NCI-H146 treated with DMSO at 0.1 percent for 48 hours (cell line): ENCODE measurements at regions not wholly inside any gene's neighbourhood (a gene's known extent, or its start where the extent isn't known, plus 50 kb on each side); places are given as distances from the start of the nearest gene placed in this dataset.

Experiments used
- DNase-seq: peaks from one replicate; lab custom pipeline; 2025; ENCODE audit not compliant: unreplicated experiment; lab: John Stamatoyannopoulos, UW

DNA sequence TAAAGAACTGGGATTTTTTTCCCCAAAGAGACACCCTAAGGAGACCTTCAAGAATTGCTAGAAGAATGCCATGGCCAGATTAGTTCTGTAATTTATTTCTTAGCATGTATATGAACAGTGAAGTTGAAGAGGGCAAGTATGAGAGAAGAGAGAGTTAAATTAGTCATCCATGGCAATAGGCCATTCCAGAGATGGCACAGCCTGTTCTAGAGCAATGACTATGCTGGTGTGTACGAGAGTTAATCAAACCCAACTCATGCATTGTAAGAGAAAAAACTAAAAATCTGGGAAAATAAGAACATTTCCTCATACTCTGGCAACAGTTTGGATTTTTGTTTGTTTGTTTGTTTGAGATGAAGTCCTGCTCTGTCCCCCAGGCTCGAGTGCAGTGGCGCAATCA is 112.1 kb upstream of the PIK3C3 start:
- DNase-seq, result no peak

DNA sequence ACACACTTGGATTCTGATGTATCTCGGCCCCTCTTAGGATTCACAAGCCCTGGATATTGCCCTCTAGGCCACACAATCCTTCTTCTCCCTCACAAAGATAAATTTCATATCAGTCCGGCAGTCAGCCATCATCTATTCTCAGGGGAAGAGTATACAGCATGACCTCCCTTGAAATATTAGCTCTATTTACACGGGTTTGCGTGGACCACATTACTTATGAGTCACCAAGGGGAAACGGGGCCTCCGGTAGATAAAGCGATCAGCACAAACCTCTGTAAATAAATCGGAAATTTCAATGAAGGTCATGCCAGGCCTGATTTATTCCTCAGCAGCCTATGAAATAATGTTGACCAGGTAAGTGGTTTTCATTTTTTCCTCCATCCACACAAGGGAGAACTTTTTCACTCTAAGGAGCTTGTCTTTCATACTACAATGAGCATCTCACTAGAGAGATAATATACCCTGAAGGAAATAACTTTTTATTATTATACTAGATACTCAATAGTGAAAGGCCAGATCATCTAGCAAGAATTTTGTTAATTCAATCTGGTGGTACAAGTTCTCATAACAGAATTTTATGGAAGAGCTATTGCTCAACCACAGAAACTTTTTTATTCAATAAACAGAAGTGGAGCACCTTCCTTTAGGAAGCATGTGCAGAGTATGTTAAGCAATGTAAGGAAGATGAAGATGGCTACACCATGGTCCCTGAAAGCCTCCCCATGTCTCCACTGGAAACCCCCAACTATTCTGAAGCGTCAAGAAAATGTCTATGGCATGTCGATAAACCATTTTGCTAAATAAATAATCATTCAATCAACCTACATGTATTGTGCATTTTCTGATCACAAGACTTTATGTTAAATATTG is 125.2 kb upstream of the PIK3C3 start:
- peak; percentile 16 for DNase-seq

DNA sequence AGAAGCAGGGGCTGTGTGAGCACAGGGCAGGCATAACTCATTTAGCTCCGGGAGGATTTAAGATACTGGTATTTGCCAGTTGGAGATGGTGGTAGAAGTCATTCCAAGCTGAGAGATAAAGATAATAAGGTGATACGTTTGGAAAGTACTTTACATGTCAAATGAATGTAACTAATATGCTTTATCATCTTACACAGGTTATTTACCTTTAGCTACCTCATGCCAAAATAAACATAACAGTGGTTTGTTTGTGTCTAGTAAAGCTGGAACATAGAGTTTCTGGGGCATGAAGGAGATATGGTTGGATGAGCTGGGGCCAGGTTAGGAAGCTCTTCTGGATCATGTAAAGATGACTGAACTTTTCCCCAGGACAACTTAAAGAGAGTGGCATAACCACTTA is 126.9 kb upstream of the PIK3C3 start:
- DNase-seq, result peak; percentile 73

DNA sequence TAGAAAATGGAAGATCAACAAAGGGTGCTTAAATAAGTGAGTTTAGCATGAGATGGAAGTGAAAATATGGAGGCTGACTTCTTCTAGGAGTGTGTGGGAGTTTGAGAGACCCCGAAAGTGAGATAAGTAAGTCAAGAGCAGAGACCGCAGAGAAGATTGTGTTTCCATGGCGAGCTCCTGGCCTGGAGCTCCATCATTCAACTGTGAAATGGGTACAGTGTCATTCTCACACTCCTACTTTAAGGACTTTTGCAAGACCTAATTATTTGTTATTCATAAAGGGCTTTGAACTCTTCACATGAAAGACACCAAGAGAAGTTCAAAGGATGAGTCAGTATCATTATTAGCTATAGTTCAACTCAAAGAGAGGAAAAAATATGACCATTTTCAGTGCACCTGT is 134.2 kb upstream of the PIK3C3 start:
- DNase-seq, result no peak

DNA sequence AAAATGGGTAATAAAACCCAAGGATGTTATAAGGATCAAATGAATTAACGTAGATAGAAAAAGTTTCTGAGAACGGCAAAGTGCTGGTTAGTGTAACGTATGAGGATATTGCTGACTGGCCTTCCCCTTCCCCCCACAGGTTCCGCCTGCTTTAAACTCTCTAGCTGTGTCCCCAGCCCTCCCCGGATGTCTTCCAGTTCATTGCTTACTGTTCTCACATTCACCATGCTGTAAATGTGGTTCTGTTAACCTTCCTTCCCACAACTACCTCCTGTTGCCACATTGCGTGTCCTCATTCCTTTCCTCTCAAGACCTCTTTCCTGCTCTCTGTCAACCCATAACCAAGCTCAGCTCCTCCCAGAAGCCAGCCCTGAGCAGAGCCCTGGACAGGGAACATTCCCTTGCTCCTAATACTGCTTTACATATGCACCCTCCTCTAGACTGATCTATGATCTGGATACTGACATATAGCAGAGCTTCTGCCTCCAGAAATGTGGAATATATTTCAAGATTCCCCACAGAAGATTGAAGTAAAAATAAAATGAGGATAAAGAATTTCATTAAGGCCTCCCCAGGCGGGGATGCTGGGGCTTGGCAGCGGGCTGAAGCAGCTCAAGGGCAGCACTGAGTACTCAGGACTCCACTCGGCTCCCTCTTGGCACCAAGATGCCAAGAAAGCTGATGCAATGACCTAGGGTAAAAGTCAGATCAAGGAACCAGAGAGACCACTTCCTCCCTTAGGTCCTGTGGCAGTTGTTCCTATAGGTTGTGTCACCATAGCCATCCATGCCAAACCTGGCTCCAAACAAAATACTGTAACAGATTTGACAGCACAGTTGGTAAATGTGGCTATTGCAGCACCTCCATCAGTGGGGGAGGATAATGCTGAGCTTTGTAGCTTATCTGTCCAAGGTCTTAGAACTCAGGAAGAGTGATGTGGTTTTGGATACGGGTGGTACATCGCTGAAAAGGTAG is 136.4 kb upstream of the PIK3C3 start:
- no peak for DNase-seq

DNA sequence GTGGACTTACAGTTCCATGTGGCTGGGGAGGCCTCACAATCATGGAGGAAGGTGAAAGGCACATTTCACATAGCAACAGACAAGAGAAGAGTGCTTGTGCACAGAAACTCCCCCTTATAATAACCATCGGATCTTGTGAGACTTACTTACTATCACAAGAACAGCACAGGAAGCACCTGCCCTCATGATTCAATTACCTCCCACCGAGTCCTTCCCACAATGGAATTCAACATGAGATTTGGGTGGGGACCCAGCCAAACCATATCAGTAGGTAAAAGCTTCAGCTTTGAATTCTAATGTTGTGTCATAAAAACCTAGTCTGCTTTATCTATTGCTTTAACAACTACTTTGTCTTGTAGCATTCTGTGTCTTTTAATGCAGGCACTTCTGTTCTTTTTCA is 140.4 kb upstream of the PIK3C3 start:
- no peak for DNase-seq

DNA sequence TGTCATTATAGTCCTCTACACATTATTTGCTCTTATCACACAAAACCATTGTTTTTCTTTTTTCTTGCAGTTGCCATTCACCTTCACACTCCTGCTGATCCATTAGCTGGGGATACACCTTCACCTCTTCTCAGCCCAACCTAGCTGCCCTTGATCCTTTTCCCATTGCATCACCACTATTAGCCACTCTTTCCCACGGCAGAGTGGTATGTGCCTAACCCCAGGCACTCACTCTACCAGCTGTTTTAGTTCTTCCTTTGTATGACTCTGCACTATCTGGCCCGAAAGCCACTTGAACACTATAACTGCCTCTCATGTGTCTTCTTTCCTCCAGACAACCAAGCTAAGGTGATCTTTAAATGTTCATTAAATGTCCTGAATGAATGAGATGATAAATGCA is 145.4 kb upstream of the PIK3C3 start:
- peak; percentile 17 for DNase-seq

DNA sequence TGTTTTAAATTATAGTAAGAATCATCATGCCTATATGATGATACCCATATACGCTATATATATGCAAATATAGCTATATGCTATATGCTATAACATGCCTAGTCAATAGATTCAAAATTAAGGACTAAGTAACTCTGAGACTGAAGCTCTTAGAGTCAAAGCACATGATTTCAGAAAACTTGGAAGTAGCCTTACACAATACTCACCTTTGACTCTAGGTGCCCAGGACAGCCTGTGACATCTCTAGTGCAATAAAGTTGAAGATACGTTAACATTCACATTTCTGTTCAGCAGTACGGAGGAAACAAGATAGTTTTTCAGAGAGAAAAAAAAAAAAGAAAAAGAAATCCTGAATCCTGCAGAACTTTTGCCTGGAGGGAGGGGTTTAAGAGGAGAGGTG is 149.7 kb upstream of the PIK3C3 start:
- no peak for DNase-seq

DNA sequence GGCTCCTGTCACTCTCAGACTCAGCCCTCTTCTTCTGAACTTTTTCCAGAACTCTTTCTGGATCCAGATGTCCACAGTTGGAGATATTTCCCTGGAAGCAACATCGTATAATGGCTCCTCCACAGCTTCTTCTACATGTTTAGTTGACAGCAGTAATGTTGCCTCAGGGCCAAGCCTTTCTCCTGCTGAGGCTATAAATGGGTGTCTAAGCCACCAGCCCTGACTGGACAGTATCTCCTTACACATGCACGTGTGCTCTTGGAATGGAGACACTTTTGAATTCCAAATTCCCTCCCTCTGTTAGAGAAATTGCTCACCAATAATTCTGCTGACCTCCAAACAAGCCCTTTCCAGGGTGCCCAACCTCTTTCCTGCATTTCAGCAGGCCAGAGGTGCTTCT is 156.2 kb upstream of the PIK3C3 start:
- peak; percentile 28 for DNase-seq

DNA sequence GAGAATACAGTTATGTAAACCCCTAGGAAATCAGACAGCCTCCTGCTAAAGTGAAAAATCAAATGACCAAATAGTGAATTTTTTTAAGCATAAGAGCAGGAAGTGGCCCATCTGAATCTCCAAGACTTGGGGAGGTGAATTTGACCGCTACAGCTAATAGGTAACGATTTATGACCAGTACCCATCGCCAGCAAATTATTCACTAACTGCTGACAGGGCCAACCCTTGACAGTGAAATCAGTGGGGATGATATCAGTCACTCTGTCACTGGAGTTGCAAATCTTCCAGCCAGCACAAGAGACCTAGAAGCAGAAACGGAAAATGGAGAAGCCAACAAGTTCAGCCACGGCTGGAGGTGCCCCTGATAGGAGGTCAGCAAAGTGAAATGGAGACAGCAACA is 164.3 kb upstream of the PIK3C3 start:
- no peak for DNase-seq

DNA sequence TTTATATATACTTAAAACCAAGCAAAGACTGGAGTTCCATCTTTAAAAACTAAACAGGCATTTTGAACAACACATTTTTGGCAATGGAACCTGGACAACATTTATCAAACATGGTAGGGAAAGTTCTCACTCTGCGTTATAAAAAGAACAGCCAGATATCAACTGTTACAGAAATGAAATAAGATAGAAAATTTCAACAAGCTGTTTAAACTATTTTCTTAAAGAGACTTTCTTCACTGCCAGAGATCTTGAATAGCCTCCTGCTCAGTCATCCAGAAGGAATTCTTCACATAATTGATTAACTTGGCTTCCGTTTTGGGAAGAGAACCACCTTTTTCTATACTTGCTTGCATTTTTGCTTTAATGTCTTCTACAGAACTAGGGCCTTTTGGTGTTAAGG is 166.0 kb upstream of the PIK3C3 start:
- no peak for DNase-seq

DNA sequence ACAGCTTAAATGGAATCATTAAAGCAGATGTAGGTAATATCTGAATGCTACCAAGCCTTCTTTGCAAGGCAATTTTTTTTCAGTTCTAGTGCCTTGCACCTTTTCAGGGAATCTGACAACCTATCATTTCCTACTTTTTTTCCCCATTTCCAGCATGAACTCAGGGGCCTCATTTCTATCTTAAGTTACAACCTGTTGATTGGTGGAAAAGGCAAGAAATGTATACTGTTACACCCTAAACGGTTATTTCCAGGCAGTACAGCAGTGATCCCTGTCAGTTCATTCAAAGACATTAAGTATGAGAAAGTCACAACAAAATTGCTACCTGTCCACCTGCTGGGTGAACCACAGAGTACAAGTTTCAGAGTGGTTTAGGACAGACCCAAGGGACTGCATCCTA is 171.2 kb upstream of the PIK3C3 start:
- no peak for DNase-seq

DNA sequence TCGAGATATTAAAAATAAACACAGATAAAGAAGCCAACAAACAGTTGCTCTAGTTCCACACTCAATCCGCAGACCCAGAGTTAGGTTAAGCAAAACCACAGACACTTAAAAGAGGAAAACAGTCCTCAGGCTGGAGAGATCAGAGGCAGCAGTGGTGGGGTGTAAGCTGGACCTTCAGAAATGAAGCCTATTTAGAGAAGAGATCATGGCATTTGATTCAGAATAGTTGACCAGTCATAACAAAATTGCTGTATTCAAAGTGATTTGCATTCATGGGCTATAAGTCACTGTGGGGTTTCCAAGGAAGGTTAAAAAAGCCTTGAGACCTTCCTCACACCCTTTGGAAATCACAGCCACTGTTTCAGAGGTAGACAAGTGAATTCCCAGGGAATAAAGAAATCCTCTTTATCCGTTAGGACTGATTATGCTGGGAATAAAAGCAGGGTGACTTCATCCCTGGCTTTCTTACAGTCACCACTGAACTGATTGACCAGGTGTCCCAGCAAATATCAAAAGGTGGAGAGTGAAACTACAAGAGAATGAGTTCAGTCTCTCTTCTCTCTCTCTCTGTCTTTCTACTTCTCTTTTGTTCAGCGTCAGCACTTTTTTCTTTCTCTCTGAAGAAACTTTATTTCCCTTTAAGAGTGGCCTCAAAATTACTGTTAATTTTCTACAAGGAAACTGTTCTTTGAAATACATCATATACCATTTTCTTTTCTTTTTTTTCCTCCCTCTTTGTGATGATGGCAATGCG is 171.8 kb upstream of the PIK3C3 start:
- DNase-seq, result no peak

DNA sequence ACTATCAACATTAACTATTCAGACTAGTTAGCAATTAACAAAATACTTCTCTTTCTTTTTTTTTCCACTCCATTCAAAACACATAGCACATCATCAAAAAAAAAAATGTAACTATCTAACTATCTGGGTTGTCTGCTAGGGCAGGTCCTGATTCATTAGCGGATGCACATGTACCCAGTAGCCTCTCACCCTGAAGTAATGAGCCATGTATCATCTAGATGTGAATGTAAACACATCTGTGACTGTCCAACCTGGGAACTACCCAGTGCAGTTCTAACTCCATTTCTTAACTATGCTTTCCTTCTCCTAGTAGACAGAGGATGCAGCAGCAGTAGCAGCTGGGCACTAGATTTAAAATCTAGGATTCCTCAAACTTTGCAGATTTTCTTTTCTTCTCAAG is 183.1 kb upstream of the PIK3C3 start:
- DNase-seq, result no peak

DNA sequence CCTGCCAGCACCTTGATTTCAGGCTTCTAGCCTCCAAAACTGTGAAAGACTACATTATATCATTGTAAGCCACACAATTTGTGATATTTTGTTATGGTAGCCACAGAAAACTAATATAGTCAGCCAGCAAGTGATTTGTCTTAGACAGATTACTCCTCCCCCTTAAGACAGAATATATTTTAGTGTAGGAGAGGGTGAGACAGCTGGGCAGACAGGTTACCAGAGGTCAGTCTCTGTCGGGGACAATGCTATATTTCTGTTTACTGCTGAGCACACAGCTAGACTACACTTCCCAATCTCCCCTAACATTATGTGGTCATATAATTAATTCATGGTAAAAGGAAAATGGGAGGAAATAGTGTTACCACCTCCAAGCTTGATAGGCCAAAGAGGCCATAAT is 185.8 kb upstream of the PIK3C3 start:
- DNase-seq, result no peak

DNA sequence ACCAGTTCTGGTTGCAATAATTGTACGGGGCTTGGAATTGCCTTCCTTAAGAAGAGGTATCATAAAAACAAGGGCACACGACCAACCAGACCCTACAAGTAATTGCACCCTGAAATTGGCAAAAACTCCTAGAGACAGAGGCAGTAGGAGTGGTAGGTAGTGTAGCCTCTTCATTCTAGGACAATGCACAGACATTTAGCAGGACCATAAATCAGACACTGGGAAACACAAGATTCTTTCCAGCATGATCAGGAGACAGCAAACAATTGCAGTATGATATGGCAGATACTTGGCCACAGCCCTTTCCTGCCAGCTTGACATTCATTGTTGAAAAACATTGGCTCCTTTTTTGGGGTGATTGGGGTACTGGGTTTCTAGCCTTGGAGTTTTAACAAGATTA is 186.6 kb upstream of the PIK3C3 start:
- no peak for DNase-seq

DNA sequence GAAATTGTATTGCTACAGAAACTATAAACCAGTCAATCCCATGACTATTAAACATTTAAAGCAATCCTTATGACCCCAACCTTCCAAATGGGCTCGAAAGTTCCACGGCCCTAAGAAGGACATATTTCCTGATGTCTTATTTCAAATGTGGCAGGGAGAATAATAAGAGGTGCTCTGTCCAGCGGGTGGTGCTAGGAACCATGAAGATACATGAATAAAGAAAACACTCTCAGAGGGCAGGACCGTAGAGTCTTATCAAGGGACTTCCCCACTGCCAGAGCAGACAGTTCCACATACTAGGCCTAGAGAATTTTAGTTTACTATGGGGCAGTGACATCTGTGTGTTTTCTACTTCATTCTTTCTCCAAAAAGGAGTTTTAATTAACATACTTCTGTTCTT is 187.1 kb upstream of the PIK3C3 start:
- peak; percentile 63 for DNase-seq

DNA sequence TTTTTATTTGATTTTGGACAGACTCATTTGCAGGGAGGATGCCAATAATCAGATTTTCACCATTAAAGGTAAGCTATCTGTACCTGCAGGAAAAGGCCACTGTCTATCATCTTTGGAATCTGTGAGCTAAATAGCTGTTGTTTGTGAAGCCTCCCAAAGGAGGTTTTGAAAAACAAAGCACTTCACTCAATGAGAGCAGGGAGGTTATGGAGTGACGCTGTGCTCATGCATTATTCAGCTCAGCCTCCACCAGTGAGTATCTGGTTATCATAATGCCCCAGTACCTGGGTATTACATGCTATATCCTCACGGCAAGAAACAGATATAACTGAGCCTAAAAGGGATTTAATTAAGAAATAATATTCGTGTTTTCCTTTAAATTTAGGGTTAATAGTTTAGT is 189.6 kb upstream of the PIK3C3 start:
- no peak for DNase-seq

DNA sequence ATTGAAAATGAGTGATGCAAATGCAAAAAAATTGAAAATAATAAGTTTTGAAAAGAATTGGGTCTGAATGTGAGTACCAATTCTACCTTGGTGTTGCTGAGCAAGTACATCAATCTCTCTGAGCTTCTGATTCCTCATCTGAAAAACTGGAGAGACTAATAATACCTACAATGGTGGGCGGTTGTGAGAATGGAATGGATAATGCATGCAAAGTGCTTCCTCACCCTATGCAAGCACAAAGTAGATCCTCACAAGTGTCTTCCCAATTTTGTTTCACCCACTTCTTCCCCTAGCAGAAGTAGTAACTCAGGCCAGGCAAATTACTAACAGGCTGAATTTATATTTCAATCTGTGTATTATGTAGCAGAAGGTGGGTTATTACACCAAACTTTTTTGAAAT is 191.7 kb upstream of the PIK3C3 start:
- DNase-seq, result no peak

DNA sequence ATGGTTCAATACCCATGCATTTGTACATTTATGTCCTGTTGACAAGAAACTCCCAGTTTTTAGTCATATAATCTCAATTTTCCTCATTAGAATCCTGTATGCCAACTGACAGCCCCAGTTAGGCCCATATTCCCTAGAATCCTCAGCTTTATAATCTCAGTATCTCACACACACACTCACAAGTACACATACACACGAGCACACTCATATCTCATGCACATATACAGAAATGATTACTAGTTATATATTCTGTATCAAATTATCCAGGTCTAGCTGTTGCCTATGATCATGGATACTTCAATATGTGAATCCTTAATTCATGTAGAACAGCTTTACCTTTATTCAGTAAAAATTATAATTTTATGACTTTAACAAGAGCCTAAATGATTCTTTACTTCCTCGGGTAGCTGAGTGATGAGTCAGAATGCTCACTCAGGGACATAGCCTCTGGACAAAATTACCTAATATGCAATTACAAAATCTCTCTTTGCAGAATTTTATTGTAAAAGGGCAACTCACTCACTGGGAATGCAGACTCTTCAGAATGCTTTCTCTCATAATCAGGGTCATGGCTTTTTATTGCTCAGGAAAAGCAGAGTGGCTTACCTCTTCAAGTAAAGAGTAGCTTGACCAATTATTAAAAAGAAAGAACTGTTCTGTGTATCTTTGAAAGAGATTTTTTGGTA is 193.6 kb upstream of the PIK3C3 start:
- no peak for DNase-seq

DNA sequence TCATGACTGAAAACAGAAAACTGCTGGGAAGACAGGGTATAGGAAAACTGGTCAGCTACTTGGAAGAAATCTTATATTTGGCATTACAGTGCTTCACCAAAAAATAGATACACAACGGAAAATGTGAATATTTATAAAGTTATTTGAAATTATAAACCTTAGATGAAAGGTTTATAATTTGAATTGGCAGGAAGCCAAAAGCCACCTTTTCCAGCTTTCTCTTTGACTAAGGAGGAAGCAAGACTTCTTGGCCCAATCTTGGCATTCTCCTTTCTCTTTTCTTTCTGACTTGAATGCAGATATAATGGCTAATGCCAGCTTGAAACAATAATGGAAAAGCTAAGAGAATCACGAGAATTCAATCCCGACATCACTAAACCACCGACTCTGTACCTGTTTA is 196.5 kb upstream of the PIK3C3 start:
- DNase-seq, result no peak
